H1 (cell line): ENCODE measurements at regions not wholly inside any gene's neighbourhood (a gene's known extent, or its start where the extent isn't known, plus 50 kb on each side); places are given as distances from the start of the nearest gene placed in this dataset.

Experiments
- CTCF ChIA-PET: fragments of 300-600 bp; sonication (Branson Sonifier 250); formaldehyde crosslinking; loops from one replicate; lab custom pipeline; 2021; ENCODE audit not compliant: partially characterized antibody; lab: Charles Lee
- POLR2A ChIA-PET: fragments of 300-600 bp; sonication (Branson Sonifier 250); formaldehyde crosslinking; loops from one replicate; lab custom pipeline; 2021; ENCODE audit warnings: inconsistent platforms; ENCODE audit not compliant: partially characterized antibody; lab: Charles Lee
- DNase-seq, 2 experiments: peaks; one replicate each; pipeline versions ENCODE4 v3.0.0 to v3.0.0-alpha.2; 2010 to 2022; ENCODE audit warnings: low spot score in 2 of 2, low read depth in 1 of 2, mixed read lengths in 1 of 2
- FAIRE-seq: peaks from 2 replicates; lab custom pipeline; 2011; peaks lifted over from hg19 to GRCh38; lab: Jason Lieb, UNC
- H2AFZ ChIP-seq: 2 replicates; pipeline ENCODE4 v1.8.1; 2012; ENCODE audit warnings: low read length, inconsistent platforms
- H2AK5ac ChIP-seq: 2 replicates; pipeline ENCODE4 v1.6.1; 2013; ENCODE audit warnings: low read depth, low read length
- H2BK120ac ChIP-seq: replicated peaks from 2 replicates; pipeline ENCODE3; 2013; ENCODE audit warnings: low read depth, low read length, inconsistent platforms
- H2BK12ac ChIP-seq: 2 replicates; pipeline ENCODE4 v1.6.1; 2013; ENCODE audit warnings: low read depth, low read length
- H2BK15ac ChIP-seq: 2 replicates; pipeline ENCODE4 v1.6.1; 2013; ENCODE audit warnings: low read length
- H2BK20ac ChIP-seq: 2 replicates; pipeline ENCODE4 v1.6.1; 2013; ENCODE audit warnings: low read length
- H2BK5ac ChIP-seq: 2 replicates; pipeline ENCODE4 v1.6.1; 2013; ENCODE audit warnings: low read depth, low read length
- H3K14ac ChIP-seq: 2 replicates; pipeline ENCODE4 v1.6.1; 2013; ENCODE audit warnings: inconsistent platforms; ENCODE audit not compliant: insufficient read length
- H3K18ac ChIP-seq: 2 replicates; pipeline ENCODE4 v1.6.1; 2013; ENCODE audit warnings: low read length; ENCODE audit errors: extremely low read depth
- H3K23ac ChIP-seq: 2 replicates; pipeline ENCODE4 v1.6.1; 2013; ENCODE audit warnings: inconsistent platforms; ENCODE audit not compliant: insufficient read length
- H3K23me2 ChIP-seq: 2 replicates; pipeline ENCODE4 v1.6.1; 2013; ENCODE audit warnings: low read depth, low read length
- H3K27ac ChIP-seq: 2 replicates; pipeline ENCODE4 v1.6.1; 2011; ENCODE audit warnings: low read depth, low read length, inconsistent platforms
- H3K27me3 ChIP-seq, 4 experiments: replicated peaks in 1 of 4; 1 replicate in 1 of 4; 2 replicates in 3 of 4; pipeline versions ENCODE4 v1.6.1 to v1.8.1; 2011 to 2013; ENCODE audit warnings: low read length in 3 of 4, mild to moderate bottlenecking in 3 of 4, inconsistent platforms in 2 of 4, mixed read lengths in 2 of 4, moderate library complexity in 1 of 4; ENCODE audit not compliant: control insufficient read depth in 3 of 4, insufficient read depth in 3 of 4; ENCODE audit errors: extremely low read depth in 1 of 4
- H3K36me3 ChIP-seq, 4 experiments: 2 replicates each; pipeline versions ENCODE4 v1.6.1 to v1.8.1; 2011 to 2013; ENCODE audit warnings: mild to moderate bottlenecking in 4 of 4, low read length in 3 of 4, moderate library complexity in 2 of 4, control low read depth in 1 of 4, inconsistent platforms in 1 of 4; ENCODE audit not compliant: insufficient read depth in 4 of 4, control insufficient read depth in 2 of 4
- H3K4ac ChIP-seq: replicated peaks from 2 replicates; pipeline ENCODE3; 2013; ENCODE audit warnings: low read length, low read depth, mixed read lengths, inconsistent platforms; ENCODE audit not compliant: insufficient read length
- H3K4me1 ChIP-seq, 4 experiments: replicated peaks in 1 of 4; 1 replicate in 1 of 4; 2 replicates in 3 of 4; pipeline versions ENCODE4 v1.6.1 to v1.8.1; 2011 to 2013; ENCODE audit warnings: low read length in 3 of 4, inconsistent platforms in 2 of 4, mixed read lengths in 1 of 4; ENCODE audit not compliant: insufficient read depth in 4 of 4, control insufficient read depth in 3 of 4
- H3K4me2 ChIP-seq, 2 experiments: 2 replicates each; pipeline versions ENCODE4 v1.6.1 to v1.8.1; 2011 to 2013; ENCODE audit warnings: low read depth in 2 of 2, low read length in 2 of 2, control low read depth in 1 of 2, inconsistent platforms in 1 of 2, mild to moderate bottlenecking in 1 of 2; ENCODE audit not compliant: insufficient read depth in 1 of 2
- H3K4me3 ChIP-seq, 4 experiments: fragments of 200-600, 300-600 bp in 1 of 4; sonication (generic), shearing (Covaris generic), sonication (Bioruptor Twin) in 1 of 4; 2 replicates each; pipeline versions ENCODE4 v1.5.1 to v1.8.1; 2011 to 2016; ENCODE audit warnings: low read length in 4 of 4, low read depth in 3 of 4, control low read depth in 2 of 4, inconsistent platforms in 2 of 4, mild to moderate bottlenecking in 2 of 4, mixed read lengths in 1 of 4, moderate library complexity in 1 of 4; ENCODE audit not compliant: insufficient read depth in 2 of 4; ENCODE audit errors: extremely low read depth in 1 of 4
- H3K56ac ChIP-seq: replicated peaks from 2 replicates; pipeline ENCODE3; 2013; ENCODE audit warnings: low read depth, mild to moderate bottlenecking, mixed read lengths, low read length, inconsistent platforms; ENCODE audit not compliant: insufficient read length
- H3K79me1 ChIP-seq: 2 replicates; pipeline ENCODE4 v1.6.1; 2013; ENCODE audit warnings: low read depth, low read length, control low read depth
- H3K79me2 ChIP-seq, 2 experiments: 2 replicates each; pipeline versions ENCODE4 v1.6.1 to v1.8.1; 2012 to 2013; ENCODE audit warnings: low read length in 2 of 2, mild to moderate bottlenecking in 2 of 2, inconsistent platforms in 1 of 2; ENCODE audit not compliant: insufficient read depth in 2 of 2, control insufficient read depth in 1 of 2
- H3K9ac ChIP-seq, 4 experiments: replicated peaks in 1 of 4; 1 replicate in 1 of 4; 2 replicates in 3 of 4; pipeline versions ENCODE4 v1.6.1 to v1.8.1; 2011 to 2013; ENCODE audit warnings: low read depth in 3 of 4, low read length in 3 of 4, control low read depth in 2 of 4, mild to moderate bottlenecking in 2 of 4, moderate library complexity in 2 of 4, inconsistent platforms in 1 of 4; ENCODE audit errors: extremely low read depth in 1 of 4
- H3K9me3 ChIP-seq, 2 experiments: 2 replicates each; pipeline versions ENCODE4 v1.6.1 to v1.8.1; 2012 to 2013; ENCODE audit warnings: mild to moderate bottlenecking in 2 of 2, moderate library complexity in 2 of 2, control low read depth in 1 of 2, inconsistent platforms in 1 of 2, low read depth in 1 of 2, low read length in 1 of 2, mixed read lengths in 1 of 2; ENCODE audit not compliant: insufficient read depth in 2 of 2
- H4K20me1 ChIP-seq, 2 experiments: replicated peaks in 1 of 2; 2 replicates each; pipeline versions ENCODE3 to v1.8.1; 2011 to 2013; ENCODE audit warnings: inconsistent platforms in 2 of 2, low read length in 2 of 2, mild to moderate bottlenecking in 1 of 2; ENCODE audit not compliant: insufficient read depth in 2 of 2, control insufficient read depth in 1 of 2
- H4K5ac ChIP-seq: 2 replicates; pipeline ENCODE4 v1.6.1; 2013; ENCODE audit warnings: low read length, low read depth, mixed read lengths, inconsistent platforms; ENCODE audit not compliant: insufficient read length
- H4K8ac ChIP-seq: 2 replicates; pipeline ENCODE4 v1.8.0; 2013; ENCODE audit warnings: mild to moderate bottlenecking, moderate library complexity, low read length, inconsistent platforms; ENCODE audit not compliant: insufficient read depth; ENCODE audit errors: extremely low read depth
- H4K91ac ChIP-seq: replicated peaks from 2 replicates; pipeline ENCODE3; 2013; ENCODE audit warnings: low read length, mixed read lengths, inconsistent platforms; ENCODE audit not compliant: insufficient read length
- CREB1 ChIP-seq: IDR thresholded peaks from 2 replicates; pipeline ENCODE4 v1.6.1; 2012; ENCODE audit warnings: inconsistent platforms
- CTCF ChIP-seq, 3 experiments: IDR thresholded peaks; 1 replicate in 2 of 3; 2 replicates in 1 of 3; pipeline versions ENCODE4 v1.5.1 to v1.6.1; 2011; ENCODE audit warnings: low read length in 3 of 3, mild to moderate bottlenecking in 3 of 3, inconsistent platforms in 2 of 3, low read depth in 1 of 3, moderate library complexity in 1 of 3; ENCODE audit not compliant: insufficient read depth in 1 of 3; ENCODE audit errors: control extremely low read depth in 1 of 3
- EP300 ChIP-seq, 2 experiments: IDR thresholded peaks; 1 replicate in 1 of 2; 2 replicates in 1 of 2; pipeline ENCODE4 v1.6.1; 2011 to 2012; ENCODE audit warnings: low read depth in 2 of 2, low read length in 2 of 2, mild to moderate bottlenecking in 2 of 2, borderline replicate concordance in 1 of 2, inconsistent platforms in 1 of 2, moderate library complexity in 1 of 2
- POU5F1 ChIP-seq: IDR thresholded peaks from 2 replicates; pipeline ENCODE4 v1.6.1; 2011; ENCODE audit warnings: low read depth, mild to moderate bottlenecking, low read length, moderate library complexity
- RFX5 ChIP-seq: IDR thresholded peaks from 2 replicates; pipeline ENCODE4 v1.6.1; 2011; ENCODE audit warnings: low read depth, low read length, improper control_type of control experiment, borderline replicate concordance
- SIRT6 ChIP-seq: IDR thresholded peaks from one replicate; pipeline ENCODE4 v1.7.1; 2012; ENCODE audit warnings: low read length, inconsistent platforms
- WGBS, 2 experiments: shearing (Covaris generic) in 1 of 2; methylation state at CpG; one replicate each; pipeline versions ENCODE4 v1.1.6 to v1.1.7; 2013 to 2015; ENCODE audit warnings: low lambda C conversion rate in 2 of 2, mixed read lengths in 2 of 2, inconsistent platforms in 1 of 2, low coverage in 1 of 2, missing lambda C conversion rate in 1 of 2; ENCODE audit not compliant: insufficient replicate concordance in 2 of 2, insufficient coverage in 1 of 2, insufficient read length in 1 of 2; ENCODE audit errors: extremely low coverage in 1 of 2, missing lambda C conversion rate in 1 of 2; 5-methylcytosine and 5-hydroxymethylcytosine counted together

- TF ChIP-seq CTCF (IDR thresholded peaks at IDR 0.05; ENCODE audit: control extremely low read depth in 1 of 3, insufficient read depth in 1 of 3, low read depth in 1 of 3, low read length in 3 of 3) (no peak), CREB1 (no peak), SIRT6 (no peak), RFX5 (no peak), POU5F1 (no peak), EP300 (IDR thresholded peaks at IDR 0.05; ENCODE audit: borderline replicate concordance in 1 of 2, low read depth in 2 of 2, low read length in 2 of 2) (no peak)
- TF ChIP-seq, all 59 proteins: peak for 0
- H2AK5ac ChIP-seq = no peak overlapping the region
- H2BK5ac ChIP-seq = no peak overlapping the region
- no peaks in the 10 kb centered on the region for H3K9me3 ChIP-seq
- POLR2A ChIA-PET = no interaction called here
- no peaks in the 10 kb centered on the region for H3K4me1 ChIP-seq
- H3K27me3 ChIP-seq = no peaks in the 10 kb centered on the region
- no peak overlapping the region for H4K5ac ChIP-seq
- no peak overlapping the region for H3K18ac ChIP-seq
- H3K9ac ChIP-seq = no peak overlapping the region
- H4K8ac ChIP-seq = no peak overlapping the region
- no peak overlapping the region for H3K27ac ChIP-seq
- no peak overlapping the region for H2BK12ac ChIP-seq
- no peak overlapping the region for H4K91ac ChIP-seq
- H3K4me2 ChIP-seq = no peak overlapping the region
- H3K23ac ChIP-seq = no peak overlapping the region
- no peaks in the 10 kb centered on the region for H3K79me2 ChIP-seq
- H3K4ac ChIP-seq = no peak overlapping the region
- no peaks in the 10 kb centered on the region for H3K79me1 ChIP-seq
- no peak overlapping the region for H2BK20ac ChIP-seq
- H4K20me1 ChIP-seq = no peaks in the 10 kb centered on the region
- DNase-seq = no peak
- H3K4me3 ChIP-seq = no peak overlapping the region
- H3K23me2 ChIP-seq = no peaks in the 10 kb centered on the region
- no peak overlapping the region for H3K56ac ChIP-seq
- no peak overlapping the region for H2BK15ac ChIP-seq
- H2AFZ ChIP-seq = no peak overlapping the region
- H2BK120ac ChIP-seq = no peak overlapping the region
- CTCF ChIA-PET = no interaction called here
- no peaks in the 10 kb centered on the region for H3K36me3 ChIP-seq
- WGBS, 2 experiments = 94% methylated on average over 1 of the region's 1 CpG; no CpG with 5 or more reads in 1 of the 2 experiments
- no peak for FAIRE-seq
- H3K14ac ChIP-seq = no peak overlapping the region
Measured at GRCh38 chr13:65633806-65634205, 1596.3 kb downstream of the PCDH9 start.
